ENCODE measurements at regions not wholly inside any gene's neighbourhood (a gene's known extent, or its start where the extent isn't known, plus 50 kb on each side); places are given as distances from the start of the nearest gene placed in this dataset.

GRCh38 chr20:39829256-39829655, 859.8 kb downstream of the MAFB start:
- H3K4me1 ChIP-seq (ENCODE audit: insufficient read depth), result peaks cover 11% of the 10 kb centered on the region
- Mint-ChIP-seq H3K9me3 (no peaks in the 10 kb centered on the region), H3K4me3 (no peak overlapping the region), H3K27me3 (ENCODE audit: insufficient read depth, low read depth, poor library complexity) (peaks cover 2% of the 10 kb centered on the region), H3K36me3 (ENCODE audit: low read depth) (no peaks in the 10 kb centered on the region), H3K4me1 (peaks cover 14% of the 10 kb centered on the region), H3K27ac (no peak overlapping the region)
- H3K36me3 ChIP-seq (ENCODE audit: insufficient read depth), result no peaks in the 10 kb centered on the region
- TF ChIP-seq CTCF (conservative IDR thresholded peaks at IDR 0.05; ENCODE audit: low read depth in 2 of 2) (peak; percentile 72 to 75), EZH2phosphoT487 (IDR thresholded peaks at IDR 0.05; ENCODE audit: unreplicated experiment) (no peak), CREB1 (CRISPR knock-in tag; IDR thresholded peaks at IDR 0.05; ENCODE audit: low read depth) (no peak), ZNF331 (CRISPR knock-in tag; IDR thresholded peaks at IDR 0.05; ENCODE audit: low read depth) (no peak)
- H3K4me2 ChIP-seq, result peak overlapping the region; percentile 46; the same call in 1 of the 2 replicates
- no peak overlapping the region; the same call in 1 of the 2 replicates for H2AFZ ChIP-seq
- ATAC-seq (peak; percentile 87), DNase-seq (ENCODE audit: low spot score) (peak; percentile 69)
- H3K9me2 ChIP-seq (ENCODE audit: insufficient read depth), result no peaks in the 10 kb centered on the region
- H3F3A ChIP-seq (replicated peaks; ENCODE audit: low read depth), result no peaks in the 10 kb centered on the region
- no peak overlapping the region for H3K27ac ChIP-seq (ENCODE audit: low read depth)
- H4K20me1 ChIP-seq (replicated peaks; ENCODE audit: insufficient read depth), result no peaks in the 10 kb centered on the region
- H3K79me2 ChIP-seq (replicated peaks; ENCODE audit: insufficient read depth), result no peaks in the 10 kb centered on the region
- no peak overlapping the region for H3K4me3 ChIP-seq
- no peaks in the 10 kb centered on the region for H3K27me3 ChIP-seq (ENCODE audit: insufficient read depth)

GRCh38 chr20:39825950-39826349, 863.1 kb downstream of the MAFB start:
- Histone ChIP-seq H4K20me1 (replicated peaks; ENCODE audit: insufficient read depth) (no peaks in the 10 kb centered on the region), H2AFZ (no peak overlapping the region), H3K4me2 (no peak overlapping the region), H3K27ac (ENCODE audit: low read depth) (no peak overlapping the region), H3K27me3 (ENCODE audit: insufficient read depth) (no peaks in the 10 kb centered on the region), H3K9me2 (ENCODE audit: insufficient read depth) (no peaks in the 10 kb centered on the region), H3K36me3 (ENCODE audit: insufficient read depth) (no peaks in the 10 kb centered on the region), H3K79me2 (replicated peaks; ENCODE audit: insufficient read depth) (no peaks in the 10 kb centered on the region), H3F3A (replicated peaks; ENCODE audit: low read depth) (no peaks in the 10 kb centered on the region), H3K4me3 (no peak overlapping the region), H3K4me1 (ENCODE audit: insufficient read depth) (peaks cover 11% of the 10 kb centered on the region)
- Mint-ChIP-seq H3K27me3 (ENCODE audit: insufficient read depth, low read depth, poor library complexity) (peaks cover 3% of the 10 kb centered on the region), H3K4me1 (peaks cover 14% of the 10 kb centered on the region), H3K36me3 (ENCODE audit: low read depth) (no peaks in the 10 kb centered on the region), H3K27ac (no peak overlapping the region), H3K4me3 (no peak overlapping the region), H3K9me3 (no peaks in the 10 kb centered on the region; the same call in 2 of the 3 replicates)
- DNase-seq (ENCODE audit: low spot score) (no peak), ATAC-seq (no peak)
- TF ChIP-seq REST (IDR thresholded peaks at IDR 0.05; ENCODE audit: unreplicated experiment) (no peak), CREB1 (CRISPR knock-in tag; IDR thresholded peaks at IDR 0.05; ENCODE audit: low read depth) (no peak), EZH2 (IDR thresholded peaks at IDR 0.05; ENCODE audit: low read depth, unreplicated experiment) (no peak), ZNF462 (CRISPR knock-in tag; IDR thresholded peaks at IDR 0.05) (no peak), JUNB (IDR thresholded peaks at IDR 0.05; ENCODE audit: unreplicated experiment) (no peak), EZH2phosphoT487 (IDR thresholded peaks at IDR 0.05; ENCODE audit: unreplicated experiment) (no peak), ETS1 (IDR thresholded peaks at IDR 0.05) (no peak)
